GM12878 (cell line): ENCODE measurements at regions not wholly inside any gene's neighbourhood (a gene's known extent, or its start where the extent isn't known, plus 50 kb on each side); places are given as distances from the start of the nearest gene placed in this dataset.

Experiments used
- ATAC-seq: fragments of 200-7000 bp; cut with Tn5 transposase; 3 replicates; pipeline ENCODE4 v1.9.1; 2020; ENCODE audit warnings: mild to moderate bottlenecking, moderate library complexity
- BruUV-seq: library from RNA; stranded (reverse); fragments of 400-500 nt; replicated peaks from 2 replicates; lab custom pipeline; 2021; lab: Mats Ljungman, UMichigan
- CTCF ChIA-PET: fragments of 300-600 bp; sonication (Branson Sonifier 250); formaldehyde crosslinking; extraction: SDS; loops from one replicate; lab custom pipeline; 2021; ENCODE audit warnings: inconsistent platforms; lab: Yijun Ruan, JAX
- POLR2A ChIA-PET: fragments of 350-600 bp; formaldehyde crosslinking; extraction: SDS; loops from one replicate; lab custom pipeline; 2021; ENCODE audit warnings: inconsistent platforms; lab: Charles Lee
- RAD21 ChIA-PET: fragments of 300-600 bp; sonication (Branson Sonifier 250); formaldehyde crosslinking; loops from one replicate; lab custom pipeline; 2023; ENCODE audit warnings: antibody characterized with exemption; ENCODE audit not compliant: unreplicated experiment; lab: Charles Lee
- SMC1A ChIA-PET: fragments of 300-600 bp; sonication (Branson Sonifier 250); formaldehyde crosslinking; loops from one replicate; lab custom pipeline; 2023; ENCODE audit not compliant: unreplicated experiment, uncharacterized antibody; lab: Charles Lee
- DNase-seq: peaks from one replicate; pipeline ENCODE4 v3.0.0-alpha.2; 2011; ENCODE audit warnings: low read depth, low spot score
- FAIRE-seq: peaks from 3 replicates; lab custom pipeline; 2011; peaks lifted over from hg19 to GRCh38; lab: Jason Lieb, UNC
- H2AFZ ChIP-seq: 2 replicates; pipeline ENCODE4 v1.6.0; 2011; ENCODE audit warnings: low read depth, low read length, control low read depth; ENCODE audit not compliant: control insufficient read depth
- H3K27ac ChIP-seq: 2 replicates; pipeline ENCODE4 v1.5.1; 2011; ENCODE audit warnings: control low read depth; ENCODE audit not compliant: control insufficient read depth, insufficient read depth
- H3K27me3 ChIP-seq, 2 experiments: replicated peaks in 1 of 2; 2 replicates each; pipeline versions ENCODE4 v1.6.0 to v1.6.1; 2011; ENCODE audit warnings: low read length in 1 of 2; ENCODE audit not compliant: control insufficient read depth in 2 of 2, insufficient read depth in 2 of 2
- H3K36me3 ChIP-seq, 2 experiments: 2 replicates each; pipeline ENCODE4 v1.5.1; 2011; ENCODE audit warnings: low read length in 1 of 2; ENCODE audit not compliant: control insufficient read depth in 2 of 2, insufficient read depth in 2 of 2
- H3K4me1 ChIP-seq: 2 replicates; pipeline ENCODE4 v1.6.1; 2011; ENCODE audit warnings: mild to moderate bottlenecking, low read length, moderate library complexity, mixed read lengths; ENCODE audit not compliant: control insufficient read depth, insufficient read depth
- H3K4me2 ChIP-seq: 2 replicates; pipeline ENCODE4 v1.6.0; 2011; ENCODE audit warnings: control low read depth; ENCODE audit not compliant: control insufficient read depth, insufficient read depth
- H3K4me3 ChIP-seq: fragments of 200-600 bp; sonication (generic); 2 replicates; pipeline ENCODE4 v1.5.1; 2016
- H3K79me2 ChIP-seq: 2 replicates; pipeline ENCODE4 v1.6.0; 2011; ENCODE audit warnings: low read length; ENCODE audit not compliant: control insufficient read depth, insufficient read depth
- H3K9ac ChIP-seq: 2 replicates; pipeline ENCODE4 v1.8.0; 2011; ENCODE audit warnings: low read length, control low read depth, mixed read lengths; ENCODE audit not compliant: control insufficient read depth, insufficient read depth
- H3K9me3 ChIP-seq: replicated peaks from 3 replicates; pipeline ENCODE4 v1.5.1; 2011; ENCODE audit warnings: mild to moderate bottlenecking, low read length; ENCODE audit not compliant: control insufficient read depth, insufficient read depth
- H4K20me1 ChIP-seq: 2 replicates; pipeline ENCODE4 v1.6.0; 2011; ENCODE audit not compliant: control insufficient read depth, insufficient read depth
- BCL3 ChIP-seq: IDR thresholded peaks from 2 replicates; pipeline ENCODE4 v1.6.1; 2011; ENCODE audit warnings: borderline replicate concordance, low read depth, mild to moderate bottlenecking, moderate library complexity, low read length; ENCODE audit not compliant: insufficient read depth, poor library complexity, severe bottlenecking
- CBX3 ChIP-seq: fragments of 200-600 bp; sonication (generic); IDR thresholded peaks from 2 replicates; pipeline ENCODE4 v1.6.1; 2016; ENCODE audit warnings: low read depth, borderline replicate concordance
- EZH2 ChIP-seq: IDR thresholded peaks from 2 replicates; pipeline ENCODE4 v1.6.1; 2012; ENCODE audit warnings: low read depth, mild to moderate bottlenecking, control low read depth, inconsistent platforms, low read length, borderline replicate concordance; ENCODE audit not compliant: control insufficient read depth
- IRF4 ChIP-seq: IDR thresholded peaks from 2 replicates; pipeline ENCODE4 v1.6.1; 2011; ENCODE audit warnings: low read depth, low read length
- JUNB ChIP-seq: IDR thresholded peaks from 2 replicates; pipeline ENCODE4 v1.6.1; 2016; ENCODE audit warnings: antibody characterized with exemption, mild to moderate bottlenecking
- NBN ChIP-seq: fragments of 450-650 bp; IDR thresholded peaks from 2 replicates; pipeline ENCODE4 v1.6.1; 2016
- PRDM15 ChIP-seq: fragments of 450-650 bp; formaldehyde crosslinking; IDR thresholded peaks from 2 replicates; pipeline ENCODE4 v1.4.0; 2020; ENCODE audit warnings: mild to moderate bottlenecking, moderate library complexity
- RBBP5 ChIP-seq: fragments of 200-600 bp; sonication (generic); conservative IDR thresholded peaks from 2 replicates; pipeline ENCODE4 v1.6.1; 2016
- RFX5 ChIP-seq: IDR thresholded peaks from 2 replicates; pipeline ENCODE4 v1.6.1; 2011; ENCODE audit warnings: low read depth, low read length, improper control_type of control experiment
- SIX5 ChIP-seq: IDR thresholded peaks from 2 replicates; pipeline ENCODE4 v1.6.1; 2011; ENCODE audit warnings: mild to moderate bottlenecking, low read depth, low read length, moderate library complexity; ENCODE audit not compliant: severe bottlenecking
- TCF12 ChIP-seq: IDR thresholded peaks from 2 replicates; pipeline ENCODE4 v1.6.1; 2011; ENCODE audit warnings: low read depth, mild to moderate bottlenecking, low read length
- WGBS: methylation state at CpG from one replicate; pipeline ENCODE4 v1.1.6; 2016; ENCODE audit warnings: low lambda C conversion rate; ENCODE audit not compliant: insufficient replicate concordance, insufficient coverage; ENCODE audit errors: missing lambda C conversion rate; 5-methylcytosine and 5-hydroxymethylcytosine counted together
- in situ Hi-C: fragments of 300-500 bp; cut with MboI; formaldehyde crosslinking; loops from 9 replicates; pipeline ENCODE4 v1.14.3; 2018; ENCODE audit warnings: mixed read lengths
- intact Hi-C: fragments of 100-400 bp; cut with micrococcal nuclease; formaldehyde crosslinking; loops from one replicate; pipeline ENCODE4 v1.14.2; 2022; ENCODE audit not compliant: unreplicated experiment

- DNase-seq = no peak
- TF ChIP-seq TCF12 (no peak), BCL3 (no peak), SIX5 (no peak), NBN (no peak), RBBP5 (no peak), PRDM15 (CRISPR knock-in tag) (no peak), JUNB (no peak), IRF4 (no peak), CBX3 (no peak), RFX5 (no peak), EZH2 (no peak)
- FAIRE-seq = no peak
- H4K20me1 ChIP-seq = no peaks in the 10 kb centered on the region
- ATAC-seq = no peak
- no peak overlapping the region for H3K4me3 ChIP-seq
- intact Hi-C loops (no loop called here), in situ Hi-C loops (no loop called here)
- H3K4me1 ChIP-seq = no peaks in the 10 kb centered on the region
- ChIA-PET RAD21 (no interaction called here), CTCF (no interaction called here), SMC1A (no interaction called here), POLR2A (interaction anchor here (0.6 kb wide), 1 partner anchor 994 kb away, joined by 8 read pairs; no protein-coding TSS in a partner anchor)
- H3K9me3 ChIP-seq = no peaks in the 10 kb centered on the region
- no peak overlapping the region for H3K9ac ChIP-seq
- no peak overlapping the region for H3K4me2 ChIP-seq
- peaks cover 0 to 4% of the 10 kb centered on the region in 2 experiments; a peak in 2 of 4 replicates for H3K27me3 ChIP-seq
- H2AFZ ChIP-seq = no peak overlapping the region
- BruUV-seq = no TSS peak
- no peaks in the 10 kb centered on the region for H3K79me2 ChIP-seq
- no peak overlapping the region for H3K27ac ChIP-seq
- 25% methylated on average over 3 of the region's 3 CpGs for WGBS
- no peaks in the 10 kb centered on the region for H3K36me3 ChIP-seq
These were observed 57.6 kb upstream of the KCNG1 start for GRCh38 chr20:51080516-51080915.
